HCT116 (cell line): ENCODE measurements at regions not wholly inside any gene's neighbourhood (a gene's known extent, or its start where the extent isn't known, plus 50 kb on each side); places are given as distances from the start of the nearest gene placed in this dataset.

Experiments used
- ATAC-seq: fragments of 200-7000 bp; cut with Tn5 transposase; 2 replicates; pipeline ENCODE4 v1.9.1; 2020; ENCODE audit warnings: mild to moderate bottlenecking, moderate library complexity
- BruUV-seq: library from RNA; stranded (reverse); fragments of 400-500 nt; replicated peaks from 2 replicates; lab custom pipeline; 2021; lab: Mats Ljungman, UMichigan
- CTCF ChIA-PET: fragments of 300-600 bp; sonication (Branson Sonifier 250); formaldehyde crosslinking; loops from one replicate; lab custom pipeline; 2021; ENCODE audit warnings: antibody characterized with exemption; lab: Charles Lee
- POLR2A ChIA-PET: fragments of 300-600, 350-600 bp; sonication (Branson Sonifier 250); formaldehyde crosslinking; loops from one replicate; lab custom pipeline; 2021; ENCODE audit warnings: antibody characterized with exemption; lab: Charles Lee
- RAD21 ChIA-PET, 2 experiments: fragments of 300-600 bp; sonication (Branson Sonifier 250); formaldehyde crosslinking; loops; one replicate each; lab custom pipeline; 2023; ENCODE audit warnings: low total read pairs in 2 of 2; ENCODE audit not compliant: uncharacterized antibody in 2 of 2, unreplicated experiment in 2 of 2, low non-redundant PET in 1 of 2; lab: Charles Lee
- DNase-seq: peaks from one replicate; pipeline ENCODE4 v3.0.0-alpha.2; 2010; ENCODE audit warnings: low read depth, low spot score
- H2AFZ ChIP-seq: fragments of 200-600 bp; shearing (Covaris generic), sonication (generic); 2 replicates; pipeline ENCODE4 v1.6.1; 2017; ENCODE audit warnings: low read depth, mixed run types, mixed read lengths, antibody characterized with exemption, low read length; ENCODE audit not compliant: poor library complexity, severe bottlenecking
- H3K27ac ChIP-seq: 2 replicates; pipeline ENCODE4 v1.5.1; 2012; ENCODE audit warnings: low read depth, low read length
- H3K27me3 ChIP-seq: fragments of 200-600 bp; sonication (generic); 2 replicates; pipeline ENCODE4 v1.6.1; 2016; ENCODE audit warnings: mixed run types, low read length, mixed read lengths; ENCODE audit not compliant: insufficient read depth
- H3K36me3 ChIP-seq, 2 experiments: fragments of 200-500 bp in 1 of 2; fragments of 200-600 bp in 1 of 2; sonication (Bioruptor generic) in 1 of 2; sonication (generic) in 1 of 2; 2 replicates each; pipeline versions ENCODE4 v1.5.1 to v1.6.1; 2014 to 2016; ENCODE audit warnings: low read length in 2 of 2, inconsistent platforms in 1 of 2, mixed read lengths in 1 of 2, mixed run types in 1 of 2; ENCODE audit not compliant: insufficient read depth in 2 of 2, control insufficient read depth in 1 of 2
- H3K4me1 ChIP-seq, 2 experiments: fragments of 200-600 bp in 1 of 2; sonication (generic) in 1 of 2; 2 replicates each; pipeline versions ENCODE4 v1.5.1 to v1.6.1; 2012 to 2017; ENCODE audit warnings: low read length in 2 of 2, inconsistent platforms in 1 of 2, mild to moderate bottlenecking in 1 of 2, mixed read lengths in 1 of 2, mixed run types in 1 of 2, moderate library complexity in 1 of 2; ENCODE audit not compliant: insufficient read depth in 2 of 2, control insufficient read depth in 1 of 2
- H3K4me2 ChIP-seq: fragments of 200-600 bp; sonication (generic); 2 replicates; pipeline ENCODE4 v1.6.1; 2017; ENCODE audit warnings: mixed run types, low read length, mixed read lengths
- H3K4me3 ChIP-seq, 2 experiments: fragments of 200-600 bp in 1 of 2; sonication (generic) in 1 of 2; replicated peaks in 1 of 2; 2 replicates each; pipeline ENCODE4 v1.5.1; 2011 to 2016; ENCODE audit warnings: low read length in 2 of 2, control low read depth in 1 of 2, low read depth in 1 of 2, mild to moderate bottlenecking in 1 of 2, mixed read lengths in 1 of 2, mixed run types in 1 of 2
- H3K79me2 ChIP-seq: fragments of 200-600 bp; sonication (generic); 2 replicates; pipeline ENCODE4 v1.6.1; 2017; ENCODE audit warnings: mild to moderate bottlenecking, mixed run types, low read length, moderate library complexity, mixed read lengths; ENCODE audit not compliant: insufficient read depth
- H3K9ac ChIP-seq: fragments of 200-600 bp; sonication (generic); 2 replicates; pipeline ENCODE4 v1.6.1; 2016; ENCODE audit warnings: low read length, mixed read lengths
- H3K9me2 ChIP-seq: fragments of 200-600 bp; sonication (generic), shearing (Covaris generic); 2 replicates; pipeline ENCODE4 v1.6.1; 2017; ENCODE audit warnings: mixed run types, mild to moderate bottlenecking, moderate library complexity; ENCODE audit not compliant: insufficient read depth
- H3K9me3 ChIP-seq, 2 experiments: fragments of 200-500 bp in 1 of 2; fragments of 200-600 bp in 1 of 2; sonication (Bioruptor generic) in 1 of 2; sonication (generic) in 1 of 2; 2 replicates each; pipeline ENCODE4 v1.6.1; 2014 to 2017; ENCODE audit warnings: low read length in 2 of 2, mixed read lengths in 2 of 2, inconsistent platforms in 1 of 2, low read depth in 1 of 2, mild to moderate bottlenecking in 1 of 2, mixed run types in 1 of 2, moderate library complexity in 1 of 2; ENCODE audit not compliant: control insufficient read depth in 1 of 2, insufficient read depth in 1 of 2
- H4K20me1 ChIP-seq: fragments of 200-600 bp; sonication (generic), shearing (Covaris generic); 2 replicates; pipeline ENCODE4 v1.6.1; 2017; ENCODE audit warnings: mixed run types, mild to moderate bottlenecking, moderate library complexity; ENCODE audit not compliant: insufficient read depth
- CEBPB ChIP-seq: IDR thresholded peaks from 2 replicates; pipeline ENCODE4 v1.6.1; 2012; ENCODE audit warnings: low read depth
- EGR1 ChIP-seq: IDR thresholded peaks from 2 replicates; pipeline ENCODE4 v1.6.1; 2012; ENCODE audit warnings: low read depth
- ELF1 ChIP-seq: IDR thresholded peaks from 2 replicates; pipeline ENCODE4 v1.6.1; 2012; ENCODE audit warnings: low read depth, borderline replicate concordance
- EZH2 ChIP-seq: fragments of 200-600 bp; sonication (generic); IDR thresholded peaks from 2 replicates; pipeline ENCODE4 v1.6.1; 2017; ENCODE audit warnings: antibody characterized with exemption, mixed run types
- EZH2phosphoT487 ChIP-seq: fragments of 200-600 bp; IDR thresholded peaks from 2 replicates; pipeline ENCODE4 v1.6.1; 2018; ENCODE audit warnings: antibody characterized with exemption, borderline replicate concordance
- FOSL1 ChIP-seq: IDR thresholded peaks from 2 replicates; pipeline ENCODE4 v1.6.1; 2012; ENCODE audit warnings: low read depth
- JUND ChIP-seq: IDR thresholded peaks from 2 replicates; pipeline ENCODE4 v1.6.1; 2012
- POLR2A ChIP-seq: IDR thresholded peaks from 2 replicates; pipeline ENCODE4 v1.7.0; 2011; ENCODE audit warnings: borderline replicate concordance; ENCODE audit not compliant: insufficient read depth, insufficient read length; ENCODE audit errors: extremely low read depth
- POLR2AphosphoS5 ChIP-seq: IDR thresholded peaks from 2 replicates; pipeline ENCODE4 v1.6.1; 2011; ENCODE audit warnings: mild to moderate bottlenecking, low read depth, low read length, moderate library complexity
- RAD21 ChIP-seq: IDR thresholded peaks from 2 replicates; pipeline ENCODE4 v1.6.1; 2012; ENCODE audit warnings: low read depth, mild to moderate bottlenecking
- SIN3A ChIP-seq: IDR thresholded peaks from 2 replicates; pipeline ENCODE4 v1.6.1; 2012; ENCODE audit warnings: low read depth
- SP1 ChIP-seq: IDR thresholded peaks from 2 replicates; pipeline ENCODE4 v1.6.1; 2012; ENCODE audit warnings: low read depth
- SRF ChIP-seq: IDR thresholded peaks from 2 replicates; pipeline ENCODE4 v1.6.1; 2012; ENCODE audit warnings: low read depth
- TCF7L2 ChIP-seq: IDR thresholded peaks from 2 replicates; pipeline ENCODE4 v1.7.0; 2011; ENCODE audit warnings: borderline replicate concordance, inconsistent platforms; ENCODE audit not compliant: insufficient read depth, insufficient read length; ENCODE audit errors: extremely low read depth
- YY1 ChIP-seq: IDR thresholded peaks from 2 replicates; pipeline ENCODE4 v1.6.1; 2011; ENCODE audit warnings: low read length, low read depth, moderate library complexity, mild to moderate bottlenecking; ENCODE audit not compliant: insufficient replicate concordance; ENCODE audit errors: extremely low read depth
- ZFX ChIP-seq: fragments of 450-650 bp; IDR thresholded peaks from 2 replicates; pipeline ENCODE4 v1.6.1; 2017
- ZNF274 ChIP-seq: fragments of 200-500 bp; sonication (Bioruptor generic); IDR thresholded peaks from 2 replicates; pipeline ENCODE4 v1.6.1; 2014; ENCODE audit warnings: mild to moderate bottlenecking, low read depth, low read length, inconsistent platforms
- intact Hi-C: fragments of 100-400 bp; cut with micrococcal nuclease; formaldehyde crosslinking; loops from 2 replicates; pipeline ENCODE4 v1.10.0; 2022
- TF ChIP-seq, protein P1 (sequence below): IDR thresholded peaks from 2 replicates; pipeline ENCODE4 v1.6.1; 2012; ENCODE audit warnings: low read depth
- TF ChIP-seq, protein P2 (sequence below): IDR thresholded peaks from 2 replicates; pipeline ENCODE4 v1.6.1; 2012
- TF ChIP-seq, protein P3 (sequence below): IDR thresholded peaks from 2 replicates; pipeline ENCODE4 v1.6.1; 2012
- TF ChIP-seq, protein P4 (sequence below): IDR thresholded peaks from 2 replicates; pipeline ENCODE4 v1.6.1; 2011; ENCODE audit warnings: mild to moderate bottlenecking, low read length, moderate library complexity; ENCODE audit not compliant: insufficient replicate concordance; ENCODE audit errors: extremely low read depth

DNA sequence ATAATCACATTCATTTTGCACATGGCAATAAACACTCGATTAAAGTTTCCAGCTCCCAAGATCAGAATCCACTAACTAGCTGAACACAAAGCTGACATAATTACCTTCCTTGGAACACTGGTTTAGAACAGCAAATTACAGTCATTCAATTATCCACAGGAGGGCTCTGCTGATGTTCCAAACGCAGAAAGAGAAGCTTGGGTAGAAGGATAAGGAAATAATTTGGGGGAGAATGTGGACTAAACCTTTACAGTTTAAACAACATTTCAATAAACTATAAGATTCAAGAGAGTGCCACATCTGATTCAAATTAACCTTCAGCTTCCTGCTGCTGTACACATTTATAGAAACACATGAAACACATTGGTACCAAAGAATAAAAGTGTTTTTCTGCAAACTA lies 67.8 kb upstream of the ARL4C start:
- BruUV-seq = no TSS peak
- Histone ChIP-seq H4K20me1 (no peaks in the 10 kb centered on the region), H3K9ac (no peak overlapping the region), H3K4me3 (no peak overlapping the region), H3K79me2 (no peaks in the 10 kb centered on the region), H3K4me2 (no peak overlapping the region), H3K27ac (no peak overlapping the region), H2AFZ (no peak overlapping the region), H3K9me2 (no peaks in the 10 kb centered on the region), H3K4me1 (no peaks in the 10 kb centered on the region), H3K27me3 (no peaks in the 10 kb centered on the region), H3K36me3 (no peaks in the 10 kb centered on the region), H3K9me3 (no peaks in the 10 kb centered on the region)
- intact Hi-C loops = no loop called here
- ChIA-PET CTCF (interaction anchor here (1.1 to 1.9 kb wide), 4 partner anchors 315 to 552 kb away, joined by 3 to 20 read pairs (median 6); no protein-coding TSS in a partner anchor), RAD21 (interaction anchor here in 1 of 2 experiments (1.2 kb wide), 1 partner anchor 14 kb away, joined by 5 read pairs; no protein-coding TSS in a partner anchor), POLR2A (interaction anchor here (0.6 kb wide), 1 partner anchor 465 kb away, joined by 14 read pairs; no protein-coding TSS in a partner anchor)
- DNase-seq (no peak), ATAC-seq (no peak)
- TF ChIP-seq EGR1 = no peak
- TF ChIP-seq ZFX = no peak
- TF ChIP-seq EZH2phosphoT487 = no peak
- no peak for TF ChIP-seq JUND
- TF ChIP-seq TCF7L2 = no peak
- TF ChIP-seq, protein P1, sequence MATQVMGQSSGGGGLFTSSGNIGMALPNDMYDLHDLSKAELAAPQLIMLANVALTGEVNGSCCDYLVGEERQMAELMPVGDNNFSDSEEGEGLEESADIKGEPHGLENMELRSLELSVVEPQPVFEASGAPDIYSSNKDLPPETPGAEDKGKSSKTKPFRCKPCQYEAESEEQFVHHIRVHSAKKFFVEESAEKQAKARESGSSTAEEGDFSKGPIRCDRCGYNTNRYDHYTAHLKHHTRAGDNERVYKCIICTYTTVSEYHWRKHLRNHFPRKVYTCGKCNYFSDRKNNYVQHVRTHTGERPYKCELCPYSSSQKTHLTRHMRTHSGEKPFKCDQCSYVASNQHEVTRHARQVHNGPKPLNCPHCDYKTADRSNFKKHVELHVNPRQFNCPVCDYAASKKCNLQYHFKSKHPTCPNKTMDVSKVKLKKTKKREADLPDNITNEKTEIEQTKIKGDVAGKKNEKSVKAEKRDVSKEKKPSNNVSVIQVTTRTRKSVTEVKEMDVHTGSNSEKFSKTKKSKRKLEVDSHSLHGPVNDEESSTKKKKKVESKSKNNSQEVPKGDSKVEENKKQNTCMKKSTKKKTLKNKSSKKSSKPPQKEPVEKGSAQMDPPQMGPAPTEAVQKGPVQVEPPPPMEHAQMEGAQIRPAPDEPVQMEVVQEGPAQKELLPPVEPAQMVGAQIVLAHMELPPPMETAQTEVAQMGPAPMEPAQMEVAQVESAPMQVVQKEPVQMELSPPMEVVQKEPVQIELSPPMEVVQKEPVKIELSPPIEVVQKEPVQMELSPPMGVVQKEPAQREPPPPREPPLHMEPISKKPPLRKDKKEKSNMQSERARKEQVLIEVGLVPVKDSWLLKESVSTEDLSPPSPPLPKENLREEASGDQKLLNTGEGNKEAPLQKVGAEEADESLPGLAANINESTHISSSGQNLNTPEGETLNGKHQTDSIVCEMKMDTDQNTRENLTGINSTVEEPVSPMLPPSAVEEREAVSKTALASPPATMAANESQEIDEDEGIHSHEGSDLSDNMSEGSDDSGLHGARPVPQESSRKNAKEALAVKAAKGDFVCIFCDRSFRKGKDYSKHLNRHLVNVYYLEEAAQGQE = no peak
- TF ChIP-seq, protein P2, sequence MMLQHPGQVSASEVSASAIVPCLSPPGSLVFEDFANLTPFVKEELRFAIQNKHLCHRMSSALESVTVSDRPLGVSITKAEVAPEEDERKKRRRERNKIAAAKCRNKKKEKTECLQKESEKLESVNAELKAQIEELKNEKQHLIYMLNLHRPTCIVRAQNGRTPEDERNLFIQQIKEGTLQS = no peak
- TF ChIP-seq ELF1 = no peak
- no peak for TF ChIP-seq POLR2A
- peak; percentile 12; the same call in 1 of the 2 replicates for TF ChIP-seq FOSL1
- no peak for TF ChIP-seq YY1
- no peak for TF ChIP-seq EZH2
- no peak for TF ChIP-seq ZNF274
- TF ChIP-seq CEBPB = no peak
- no peak for TF ChIP-seq SP1
- peak; percentile 73 for TF ChIP-seq RAD21
- no peak for TF ChIP-seq SRF
- no peak for TF ChIP-seq SIN3A
- no peak for TF ChIP-seq POLR2AphosphoS5
- TF ChIP-seq, protein P3, sequence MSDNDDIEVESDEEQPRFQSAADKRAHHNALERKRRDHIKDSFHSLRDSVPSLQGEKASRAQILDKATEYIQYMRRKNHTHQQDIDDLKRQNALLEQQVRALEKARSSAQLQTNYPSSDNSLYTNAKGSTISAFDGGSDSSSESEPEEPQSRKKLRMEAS = no peak
- TF ChIP-seq, protein P4, sequence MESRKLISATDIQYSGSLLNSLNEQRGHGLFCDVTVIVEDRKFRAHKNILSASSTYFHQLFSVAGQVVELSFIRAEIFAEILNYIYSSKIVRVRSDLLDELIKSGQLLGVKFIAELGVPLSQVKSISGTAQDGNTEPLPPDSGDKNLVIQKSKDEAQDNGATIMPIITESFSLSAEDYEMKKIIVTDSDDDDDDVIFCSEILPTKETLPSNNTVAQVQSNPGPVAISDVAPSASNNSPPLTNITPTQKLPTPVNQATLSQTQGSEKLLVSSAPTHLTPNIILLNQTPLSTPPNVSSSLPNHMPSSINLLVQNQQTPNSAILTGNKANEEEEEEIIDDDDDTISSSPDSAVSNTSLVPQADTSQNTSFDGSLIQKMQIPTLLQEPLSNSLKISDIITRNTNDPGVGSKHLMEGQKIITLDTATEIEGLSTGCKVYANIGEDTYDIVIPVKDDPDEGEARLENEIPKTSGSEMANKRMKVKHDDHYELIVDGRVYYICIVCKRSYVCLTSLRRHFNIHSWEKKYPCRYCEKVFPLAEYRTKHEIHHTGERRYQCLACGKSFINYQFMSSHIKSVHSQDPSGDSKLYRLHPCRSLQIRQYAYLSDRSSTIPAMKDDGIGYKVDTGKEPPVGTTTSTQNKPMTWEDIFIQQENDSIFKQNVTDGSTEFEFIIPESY = no peak
